Keratinocyte (primary cell): ENCODE measurements at regions not wholly inside any gene's neighbourhood (a gene's known extent, or its start where the extent isn't known, plus 50 kb on each side); places are given as distances from the start of the nearest gene placed in this dataset.

Experiments
- DNase-seq: peaks from one replicate; pipeline ENCODE4 v3.0.0-alpha.2; 2011; ENCODE audit warnings: low read depth, missing footprints, low spot score
- FAIRE-seq: peaks from 2 replicates; lab custom pipeline; 2011; peaks lifted over from hg19 to GRCh38; lab: Jason Lieb, UNC
- H2AFZ ChIP-seq: 2 replicates; pipeline ENCODE4 v1.6.0; 2012; ENCODE audit warnings: low read length, control low read depth, inconsistent platforms; ENCODE audit not compliant: control insufficient read depth
- H3K27ac ChIP-seq: 2 replicates; pipeline ENCODE4 v1.5.1; 2011; ENCODE audit warnings: low read length; ENCODE audit not compliant: control insufficient read depth, insufficient read depth
- H3K27me3 ChIP-seq: 3 replicates; pipeline ENCODE4 v1.6.0; 2011; ENCODE audit warnings: low read length; ENCODE audit not compliant: control insufficient read depth, insufficient read depth; ENCODE audit errors: extremely low read depth
- H3K36me3 ChIP-seq, 2 experiments: 2 replicates in 1 of 2; 3 replicates in 1 of 2; pipeline ENCODE4 v1.5.1; 2011; ENCODE audit warnings: low read length in 2 of 2, mild to moderate bottlenecking in 1 of 2; ENCODE audit not compliant: control insufficient read depth in 2 of 2, insufficient read depth in 2 of 2; ENCODE audit errors: extremely low read depth in 1 of 2
- H3K4me1 ChIP-seq: 3 replicates; pipeline ENCODE4 v1.5.1; 2011; ENCODE audit warnings: low read length; ENCODE audit not compliant: control insufficient read depth, insufficient read depth; ENCODE audit errors: extremely low read depth
- H3K4me2 ChIP-seq: 3 replicates; pipeline ENCODE4 v1.6.0; 2011; ENCODE audit warnings: low read depth, low read length; ENCODE audit not compliant: control insufficient read depth, insufficient read depth; ENCODE audit errors: extremely low read depth
- H3K4me3 ChIP-seq, 3 experiments: fragments of 200-600 bp in 1 of 3; sonication (generic) in 1 of 3; 2 replicates in 2 of 3; 3 replicates in 1 of 3; pipeline ENCODE4 v1.5.1; 2011 to 2016; ENCODE audit warnings: low read length in 3 of 3, mild to moderate bottlenecking in 3 of 3, control low read depth in 2 of 3, inconsistent platforms in 1 of 3, low read depth in 1 of 3, mixed read lengths in 1 of 3, mixed run types in 1 of 3, moderate library complexity in 1 of 3; ENCODE audit not compliant: control insufficient read depth in 2 of 3, insufficient read depth in 2 of 3; ENCODE audit errors: extremely low read depth in 1 of 3
- H3K79me2 ChIP-seq: 2 replicates; pipeline ENCODE4 v1.6.0; 2012; ENCODE audit warnings: low read length; ENCODE audit not compliant: control insufficient read depth, insufficient read depth
- H3K9ac ChIP-seq: 3 replicates; pipeline ENCODE4 v1.6.0; 2011; ENCODE audit warnings: low read length; ENCODE audit not compliant: control insufficient read depth, insufficient read depth; ENCODE audit errors: extremely low read depth
- H3K9me1 ChIP-seq: 3 replicates; pipeline ENCODE4 v1.6.0; 2011; ENCODE audit warnings: low read length; ENCODE audit not compliant: control insufficient read depth, insufficient read depth; ENCODE audit errors: extremely low read depth
- H3K9me3 ChIP-seq: 2 replicates; pipeline ENCODE4 v1.5.1; 2012; ENCODE audit warnings: low read depth, low read length; ENCODE audit not compliant: control insufficient read depth
- H4K20me1 ChIP-seq: 3 replicates; pipeline ENCODE4 v1.6.0; 2011; ENCODE audit warnings: low read length; ENCODE audit not compliant: control insufficient read depth, insufficient read depth; ENCODE audit errors: extremely low read depth
- CTCF ChIP-seq, 3 experiments: IDR thresholded peaks in 1 of 3; conservative IDR thresholded peaks in 1 of 3; optimal IDR thresholded peaks in 1 of 3; 2 replicates in 2 of 3; 3 replicates in 1 of 3; pipeline versions ENCODE3 to v1.5.1; 2011; ENCODE audit warnings: low read length in 3 of 3, mild to moderate bottlenecking in 3 of 3, moderate library complexity in 2 of 3, control low read depth in 1 of 3, inconsistent platforms in 1 of 3; ENCODE audit not compliant: insufficient read depth in 2 of 3; ENCODE audit errors: extremely low read depth in 1 of 3
- EZH2 ChIP-seq: IDR thresholded peaks from one replicate; pipeline ENCODE4 v1.6.1; 2012; ENCODE audit warnings: inconsistent platforms, mild to moderate bottlenecking, low read length, moderate library complexity
- dilution Hi-C: fragments of 300-500 bp; cut with MboI; formaldehyde crosslinking; loops from one replicate; pipeline ENCODE4 v1.7.0; 2020; ENCODE audit warnings: low sequenced_read_pairs; ENCODE audit not compliant: extremely low pct_ligation_motif_present

- no peak overlapping the region for H2AFZ ChIP-seq
- H3K36me3 ChIP-seq: no peaks in the 10 kb centered on the region
- dilution Hi-C loops: no loop called here
- TF ChIP-seq EZH2 (no peak), CTCF (optimal IDR thresholded peaks at IDR 0.05 in 1 of 3, IDR thresholded peaks at IDR 0.05 in 1 of 3, conservative IDR thresholded peaks at IDR 0.05 in 1 of 3; ENCODE audit: extremely low read depth in 1 of 3, insufficient read depth in 2 of 3, low read length in 3 of 3) (no peak)
- no peak overlapping the region for H3K4me2 ChIP-seq
- DNase-seq (no peak), FAIRE-seq (no peak)
- no peak overlapping the region for H3K9ac ChIP-seq
- no peaks in the 10 kb centered on the region for H3K79me2 ChIP-seq
- no peaks in the 10 kb centered on the region for H3K9me1 ChIP-seq
- no peaks in the 10 kb centered on the region for H3K27me3 ChIP-seq
- no peak overlapping the region for H3K4me3 ChIP-seq
- no peak overlapping the region for H3K27ac ChIP-seq
- no peaks in the 10 kb centered on the region for H3K4me1 ChIP-seq
- no peaks in the 10 kb centered on the region for H3K9me3 ChIP-seq
- H4K20me1 ChIP-seq: no peaks in the 10 kb centered on the region
These were observed 318.1 kb upstream of the B3GAT1 start for GRCh38 chr11:134730101-134730500.

- no peak overlapping the region for H2AFZ ChIP-seq
- H3K79me2 ChIP-seq: no peaks in the 10 kb centered on the region
- no peak for DNase-seq
- H3K4me2 ChIP-seq: no peak overlapping the region
- H3K9me1 ChIP-seq: no peaks in the 10 kb centered on the region
- H3K27me3 ChIP-seq: no peaks in the 10 kb centered on the region
- H3K9me3 ChIP-seq: no peaks in the 10 kb centered on the region
- no peak overlapping the region for H3K4me3 ChIP-seq
- dilution Hi-C loops: no loop called here
- TF ChIP-seq CTCF (optimal IDR thresholded peaks at IDR 0.05 in 1 of 3, IDR thresholded peaks at IDR 0.05 in 1 of 3, conservative IDR thresholded peaks at IDR 0.05 in 1 of 3; ENCODE audit: extremely low read depth in 1 of 3, insufficient read depth in 2 of 3, low read length in 3 of 3): no peak
- TF ChIP-seq EZH2: no peak
- H4K20me1 ChIP-seq: no peaks in the 10 kb centered on the region
- no peak overlapping the region for H3K9ac ChIP-seq
- no peaks in the 10 kb centered on the region for H3K4me1 ChIP-seq
- H3K27ac ChIP-seq: no peak overlapping the region
- FAIRE-seq: no peak
- H3K36me3 ChIP-seq: no peaks in the 10 kb centered on the region
These were observed 316.1 kb upstream of the B3GAT1 start for GRCh38 chr11:134728186-134728585.
